GM21717 (cell line): ENCODE measurements at regions not wholly inside any gene's neighbourhood (a gene's known extent, or its start where the extent isn't known, plus 50 kb on each side); places are given as distances from the start of the nearest gene placed in this dataset.
"Not testable (repeated sequence)": the region's sequence is repeated elsewhere in the genome, so short reads cannot be mapped to it uniquely, and the experiment has no call there.

Experiments
- ATAC-seq: cut with Tn5 transposase; IDR thresholded peaks from one replicate; pipeline ENCODE4 v1.9.1; 2021; ENCODE audit warnings: mild to moderate bottlenecking, moderate library complexity; ENCODE audit not compliant: unreplicated experiment

- ATAC-seq = no peak
These were observed 181.5 kb upstream of the SFSWAP start for GRCh38 chr12:131529196-131530040.

- ATAC-seq = no peak
These were observed 180.9 kb upstream of the SFSWAP start for GRCh38 chr12:131530041-131530332.

- ATAC-seq = no peak
These were observed 180.5 kb upstream of the SFSWAP start for GRCh38 chr12:131530422-131530821.

- no peak for ATAC-seq
These were observed 177.8 kb upstream of the SFSWAP start for GRCh38 chr12:131533139-131533538.

GRCh38 chr12:131535779-131536178 is 175.1 kb upstream of the SFSWAP start:
- no peak for ATAC-seq

GRCh38 chr12:131536337-131536736 is 174.6 kb upstream of the SFSWAP start:
- ATAC-seq = no peak

- ATAC-seq = no peak
These were observed 174.1 kb upstream of the SFSWAP start for GRCh38 chr12:131536766-131537165.

GRCh38 chr12:131537267-131537958 is 173.5 kb upstream of the SFSWAP start:
- no peak for ATAC-seq

- no peak for ATAC-seq
These were observed 171.5 kb upstream of the SFSWAP start for GRCh38 chr12:131539381-131539780.

- ATAC-seq = no peak
These were observed 170.7 kb upstream of the SFSWAP start for GRCh38 chr12:131540138-131540623.

GRCh38 chr12:131541512-131541911 is 169.4 kb upstream of the SFSWAP start:
- ATAC-seq = not testable (repeated sequence)

GRCh38 chr12:131542351-131542750 is 168.5 kb upstream of the SFSWAP start:
- ATAC-seq = no peak

- ATAC-seq = no peak
These were observed 167.8 kb upstream of the SFSWAP start for GRCh38 chr12:131543040-131543439.

GRCh38 chr12:131547555-131547954 is 163.3 kb upstream of the SFSWAP start:
- no peak for ATAC-seq

- ATAC-seq = no peak
These were observed 160.8 kb upstream of the SFSWAP start for GRCh38 chr12:131550121-131550520.

- no peak for ATAC-seq
These were observed 159.0 kb upstream of the SFSWAP start for GRCh38 chr12:131551675-131552491.

- no peak for ATAC-seq
These were observed 158.4 kb upstream of the SFSWAP start for GRCh38 chr12:131552492-131552863.

GRCh38 chr12:131553096-131553777 is 157.7 kb upstream of the SFSWAP start:
- ATAC-seq = no peak

- ATAC-seq = no peak
These were observed 155.6 kb upstream of the SFSWAP start for GRCh38 chr12:131555197-131555846.

GRCh38 chr12:131555866-131556265 is 155.0 kb upstream of the SFSWAP start:
- ATAC-seq = no peak
